ENCODE measurements at regions not wholly inside any gene's neighbourhood (a gene's known extent, or its start where the extent isn't known, plus 50 kb on each side); places are given as distances from the start of the nearest gene placed in this dataset.

DNA sequence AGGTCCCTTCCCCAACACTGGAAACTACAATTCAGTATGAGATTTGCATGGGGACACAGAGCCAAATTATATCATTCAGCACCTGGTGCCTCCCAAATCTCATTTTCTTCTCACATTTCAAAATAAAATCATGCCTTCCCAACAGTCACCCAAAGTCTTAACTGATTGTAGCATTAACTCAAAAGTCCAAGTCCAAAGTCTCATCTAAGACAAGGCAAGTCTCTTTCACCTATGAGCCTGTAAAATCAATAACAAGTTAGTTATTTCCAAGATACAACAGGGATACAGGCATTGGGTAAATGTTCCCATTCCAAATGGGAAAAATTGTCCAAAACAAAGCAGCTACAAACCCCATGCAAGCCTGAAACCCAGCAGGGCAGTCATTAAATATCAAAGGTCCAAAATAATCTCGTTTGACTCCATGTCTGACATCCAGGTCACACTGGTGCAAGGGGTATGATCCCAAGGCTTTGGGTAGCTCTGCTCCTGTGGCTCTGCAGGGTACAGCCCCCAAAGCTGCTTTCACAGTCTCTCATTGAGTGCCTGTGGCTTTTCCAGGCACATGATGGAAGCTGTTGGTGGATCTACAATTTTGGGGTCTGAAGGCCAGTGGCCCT is 1370.1 kb upstream of the DDX18 start:
- ChIA-PET CTCF (no interaction called here), POLR2A (interaction anchor here (0.6 kb wide), 1 partner anchor 291 kb away, joined by 4 read pairs; no protein-coding TSS in a partner anchor)
- in situ Hi-C loops (cut with HindIII; ENCODE audit: low pct_unique_long_range_greater_than_20kb, low sequenced_read_pairs) (no loop called here), intact Hi-C loops (cut with micrococcal nuclease; ENCODE audit: unreplicated experiment) (no loop called here)
- Histone ChIP-seq H3K36me3 (ENCODE audit: control insufficient read depth, insufficient read depth, low read length) (no peaks in the 10 kb centered on the region), H3K27me3 (ENCODE audit: control insufficient read depth, insufficient read depth, low read length) (no peaks in the 10 kb centered on the region), H3K4me1 (ENCODE audit: control insufficient read depth, insufficient read depth, low read length) (no peaks in the 10 kb centered on the region), H3K9me3 (ENCODE audit: control insufficient read depth, insufficient read depth, low read depth, low read length) (0 out of 2 replicates have a peak, but pooled peaks cover 5% of the 10 kb centered on the region), H3K27ac (ENCODE audit: low read length) (no peak overlapping the region), H3K4me3 (ENCODE audit: low read depth in 2 of 2, low read length in 2 of 2) (no peak overlapping the region)
- TF ChIP-seq, protein P1, sequence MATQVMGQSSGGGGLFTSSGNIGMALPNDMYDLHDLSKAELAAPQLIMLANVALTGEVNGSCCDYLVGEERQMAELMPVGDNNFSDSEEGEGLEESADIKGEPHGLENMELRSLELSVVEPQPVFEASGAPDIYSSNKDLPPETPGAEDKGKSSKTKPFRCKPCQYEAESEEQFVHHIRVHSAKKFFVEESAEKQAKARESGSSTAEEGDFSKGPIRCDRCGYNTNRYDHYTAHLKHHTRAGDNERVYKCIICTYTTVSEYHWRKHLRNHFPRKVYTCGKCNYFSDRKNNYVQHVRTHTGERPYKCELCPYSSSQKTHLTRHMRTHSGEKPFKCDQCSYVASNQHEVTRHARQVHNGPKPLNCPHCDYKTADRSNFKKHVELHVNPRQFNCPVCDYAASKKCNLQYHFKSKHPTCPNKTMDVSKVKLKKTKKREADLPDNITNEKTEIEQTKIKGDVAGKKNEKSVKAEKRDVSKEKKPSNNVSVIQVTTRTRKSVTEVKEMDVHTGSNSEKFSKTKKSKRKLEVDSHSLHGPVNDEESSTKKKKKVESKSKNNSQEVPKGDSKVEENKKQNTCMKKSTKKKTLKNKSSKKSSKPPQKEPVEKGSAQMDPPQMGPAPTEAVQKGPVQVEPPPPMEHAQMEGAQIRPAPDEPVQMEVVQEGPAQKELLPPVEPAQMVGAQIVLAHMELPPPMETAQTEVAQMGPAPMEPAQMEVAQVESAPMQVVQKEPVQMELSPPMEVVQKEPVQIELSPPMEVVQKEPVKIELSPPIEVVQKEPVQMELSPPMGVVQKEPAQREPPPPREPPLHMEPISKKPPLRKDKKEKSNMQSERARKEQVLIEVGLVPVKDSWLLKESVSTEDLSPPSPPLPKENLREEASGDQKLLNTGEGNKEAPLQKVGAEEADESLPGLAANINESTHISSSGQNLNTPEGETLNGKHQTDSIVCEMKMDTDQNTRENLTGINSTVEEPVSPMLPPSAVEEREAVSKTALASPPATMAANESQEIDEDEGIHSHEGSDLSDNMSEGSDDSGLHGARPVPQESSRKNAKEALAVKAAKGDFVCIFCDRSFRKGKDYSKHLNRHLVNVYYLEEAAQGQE (IDR thresholded peaks at IDR 0.05; ENCODE audit: insufficient read depth in 1 of 2, low read depth in 2 of 2, low read length in 1 of 2): no peak
- TF ChIP-seq SIN3A (IDR thresholded peaks at IDR 0.05; ENCODE audit: borderline replicate concordance, insufficient read depth, low read depth, low read length) (no peak), POLR2AphosphoS5 (IDR thresholded peaks at IDR 0.05; ENCODE audit: low read depth, low read length) (no peak), TCF7L2 (IDR thresholded peaks at IDR 0.05; ENCODE audit: low read depth, low read length) (no peak)
- TF ChIP-seq, protein P2, sequence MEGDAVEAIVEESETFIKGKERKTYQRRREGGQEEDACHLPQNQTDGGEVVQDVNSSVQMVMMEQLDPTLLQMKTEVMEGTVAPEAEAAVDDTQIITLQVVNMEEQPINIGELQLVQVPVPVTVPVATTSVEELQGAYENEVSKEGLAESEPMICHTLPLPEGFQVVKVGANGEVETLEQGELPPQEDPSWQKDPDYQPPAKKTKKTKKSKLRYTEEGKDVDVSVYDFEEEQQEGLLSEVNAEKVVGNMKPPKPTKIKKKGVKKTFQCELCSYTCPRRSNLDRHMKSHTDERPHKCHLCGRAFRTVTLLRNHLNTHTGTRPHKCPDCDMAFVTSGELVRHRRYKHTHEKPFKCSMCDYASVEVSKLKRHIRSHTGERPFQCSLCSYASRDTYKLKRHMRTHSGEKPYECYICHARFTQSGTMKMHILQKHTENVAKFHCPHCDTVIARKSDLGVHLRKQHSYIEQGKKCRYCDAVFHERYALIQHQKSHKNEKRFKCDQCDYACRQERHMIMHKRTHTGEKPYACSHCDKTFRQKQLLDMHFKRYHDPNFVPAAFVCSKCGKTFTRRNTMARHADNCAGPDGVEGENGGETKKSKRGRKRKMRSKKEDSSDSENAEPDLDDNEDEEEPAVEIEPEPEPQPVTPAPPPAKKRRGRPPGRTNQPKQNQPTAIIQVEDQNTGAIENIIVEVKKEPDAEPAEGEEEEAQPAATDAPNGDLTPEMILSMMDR (IDR thresholded peaks at IDR 0.05): no peak
- ATAC-seq (no peak), DNase-seq (ENCODE audit: low read depth, low spot score) (no peak)
- BruUV-seq (replicated peaks): no TSS peak

DNA sequence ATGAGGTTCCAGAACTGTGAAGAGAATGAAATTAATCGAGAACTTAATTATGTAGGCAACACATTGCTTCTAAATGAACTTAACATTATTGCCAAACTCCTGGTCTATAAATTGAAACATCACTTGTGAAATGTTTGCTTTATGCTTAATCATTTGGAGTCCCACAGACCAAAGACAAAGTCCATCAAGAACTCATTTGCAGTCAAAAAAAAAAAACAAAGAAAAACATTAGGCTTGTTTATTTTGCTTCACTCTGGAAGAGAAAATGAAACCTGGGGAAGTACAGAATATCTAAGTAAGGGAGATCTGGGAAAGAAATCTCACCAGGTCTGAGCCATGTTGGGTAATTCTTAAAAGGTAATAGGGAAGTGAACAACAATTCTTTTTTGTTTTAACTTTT is 1363.5 kb upstream of the DDX18 start:
- ChIA-PET POLR2A (no interaction called here), CTCF (no interaction called here)
- TF ChIP-seq SIN3A (IDR thresholded peaks at IDR 0.05; ENCODE audit: borderline replicate concordance, insufficient read depth, low read depth, low read length): no peak
- Histone ChIP-seq H3K4me1 (ENCODE audit: control insufficient read depth, insufficient read depth, low read length) (no peaks in the 10 kb centered on the region), H3K9me3 (ENCODE audit: control insufficient read depth, insufficient read depth, low read depth, low read length) (0 out of 2 replicates have a peak, but pooled peaks cover 5% of the 10 kb centered on the region), H3K27ac (ENCODE audit: low read length) (no peak overlapping the region), H3K36me3 (ENCODE audit: control insufficient read depth, insufficient read depth, low read length) (no peaks in the 10 kb centered on the region), H3K4me3 (ENCODE audit: low read depth in 2 of 2, low read length in 2 of 2) (no peak overlapping the region), H3K27me3 (ENCODE audit: control insufficient read depth, insufficient read depth, low read length) (no peaks in the 10 kb centered on the region)
- DNase-seq (ENCODE audit: low read depth, low spot score) (no peak), ATAC-seq (no peak)
- in situ Hi-C loops (cut with HindIII; ENCODE audit: low pct_unique_long_range_greater_than_20kb, low sequenced_read_pairs): no loop called here
- intact Hi-C loops (cut with micrococcal nuclease; ENCODE audit: unreplicated experiment): no loop called here
- no TSS peak for BruUV-seq (replicated peaks)

DNA sequence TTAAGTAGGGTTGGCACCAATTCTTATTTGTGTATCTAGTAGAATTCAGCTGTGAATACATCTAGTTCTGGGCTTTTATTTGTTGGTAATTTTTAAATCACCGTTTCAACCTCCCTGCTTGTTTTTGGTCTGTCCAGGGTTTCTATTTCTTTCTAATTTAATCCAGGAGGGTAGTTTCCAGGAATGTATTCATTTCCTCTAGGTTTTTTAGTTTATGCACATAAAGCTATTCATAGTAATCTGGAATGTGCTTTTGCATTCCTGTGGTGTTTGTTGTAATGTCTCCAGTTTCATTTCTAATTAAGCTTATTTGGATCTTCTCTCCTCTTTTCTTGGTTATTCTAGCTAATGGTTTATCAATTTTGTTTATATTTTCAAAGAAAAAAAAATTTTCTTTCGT is 1361.8 kb upstream of the DDX18 start:
- DNase-seq (ENCODE audit: low read depth, low spot score) (no peak), ATAC-seq (no peak)
- ChIA-PET CTCF (no interaction called here), POLR2A (no interaction called here)
- no TSS peak for BruUV-seq (replicated peaks)
- intact Hi-C loops (cut with micrococcal nuclease; ENCODE audit: unreplicated experiment): no loop called here
- H3K36me3 ChIP-seq (ENCODE audit: control insufficient read depth, insufficient read depth, low read length): no peaks in the 10 kb centered on the region
- no peaks in the 10 kb centered on the region for H3K27me3 ChIP-seq (ENCODE audit: control insufficient read depth, insufficient read depth, low read length)
- no peak overlapping the region for H3K27ac ChIP-seq (ENCODE audit: low read length)
- peaks cover 5% of the 10 kb centered on the region; the same call in 1 of the 2 replicates for H3K9me3 ChIP-seq (ENCODE audit: control insufficient read depth, insufficient read depth, low read depth, low read length)
- in situ Hi-C loops (cut with HindIII; ENCODE audit: low pct_unique_long_range_greater_than_20kb, low sequenced_read_pairs): no loop called here
- H3K4me3 ChIP-seq (ENCODE audit: low read depth in 2 of 2, low read length in 2 of 2): no peak overlapping the region
- no peaks in the 10 kb centered on the region for H3K4me1 ChIP-seq (ENCODE audit: control insufficient read depth, insufficient read depth, low read length)
- TF ChIP-seq POLR2AphosphoS5 (IDR thresholded peaks at IDR 0.05; ENCODE audit: low read depth, low read length) (no peak), SIN3A (IDR thresholded peaks at IDR 0.05; ENCODE audit: borderline replicate concordance, insufficient read depth, low read depth, low read length) (no peak), TCF7L2 (IDR thresholded peaks at IDR 0.05; ENCODE audit: low read depth, low read length) (no peak)
- TF ChIP-seq, protein P2 (IDR thresholded peaks at IDR 0.05): no peak
- TF ChIP-seq, protein P1 (IDR thresholded peaks at IDR 0.05; ENCODE audit: insufficient read depth in 1 of 2, low read depth in 2 of 2, low read length in 1 of 2): no peak
